NT2/D1 (cell line): ENCODE measurements at regions not wholly inside any gene's neighbourhood (a gene's known extent, or its start where the extent isn't known, plus 50 kb on each side); places are given as distances from the start of the nearest gene placed in this dataset.
"Not testable (repeated sequence)": the region's sequence is repeated elsewhere in the genome, so short reads cannot be mapped to it uniquely, and the experiment has no call there.

Source experiments
- DNase-seq: peaks from one replicate; pipeline ENCODE4 v3.0.0-alpha.2; 2011; ENCODE audit warnings: low read depth, low spot score
- H3K27me3 ChIP-seq: 2 replicates; pipeline ENCODE4 v1.6.0; 2011; ENCODE audit warnings: mild to moderate bottlenecking; ENCODE audit not compliant: insufficient read length, insufficient read depth
- H3K36me3 ChIP-seq: 2 replicates; pipeline ENCODE4 v1.6.1; 2011; ENCODE audit warnings: mild to moderate bottlenecking, low read length, mixed read lengths; ENCODE audit not compliant: insufficient read depth, insufficient read length
- H3K4me1 ChIP-seq: 2 replicates; pipeline ENCODE4 v1.5.1; 2011; ENCODE audit not compliant: insufficient read depth, insufficient read length
- H3K4me3 ChIP-seq: 2 replicates; pipeline ENCODE4 v1.5.1; 2011; ENCODE audit warnings: low read depth; ENCODE audit not compliant: insufficient read length
- H3K9ac ChIP-seq: 2 replicates; pipeline ENCODE4 v1.6.0; 2011; ENCODE audit warnings: low read depth; ENCODE audit not compliant: insufficient read length
- H3K9me3 ChIP-seq: 2 replicates; pipeline ENCODE4 v1.5.1; 2011; ENCODE audit warnings: mild to moderate bottlenecking, low read length; ENCODE audit not compliant: insufficient read depth
- SUZ12 ChIP-seq: IDR thresholded peaks from 2 replicates; pipeline ENCODE4 v1.6.1; 2011; ENCODE audit not compliant: insufficient read length, insufficient read depth; ENCODE audit errors: extremely low read depth
- YY1 ChIP-seq: IDR thresholded peaks from 2 replicates; pipeline ENCODE4 v1.6.1; 2011; ENCODE audit not compliant: insufficient read length, insufficient read depth
- ZNF274 ChIP-seq: IDR thresholded peaks from 2 replicates; pipeline ENCODE4 v1.6.1; 2011; ENCODE audit warnings: mild to moderate bottlenecking, low read depth, low read length

- no peaks in the 10 kb centered on the region for H3K36me3 ChIP-seq
- no peak overlapping the region for H3K4me3 ChIP-seq
- TF ChIP-seq YY1 (no peak), ZNF274 (no peak), SUZ12 (no peak)
- no peaks in the 10 kb centered on the region for H3K4me1 ChIP-seq
- H3K9ac ChIP-seq, result no peak overlapping the region
- no peaks in the 10 kb centered on the region for H3K27me3 ChIP-seq
- no peak for DNase-seq
- H3K9me3 ChIP-seq, result no peaks in the 10 kb centered on the region
These were observed 60.4 kb upstream of the PDHA2 start for GRCh38 chr4:95779447-95779846.

DNA sequence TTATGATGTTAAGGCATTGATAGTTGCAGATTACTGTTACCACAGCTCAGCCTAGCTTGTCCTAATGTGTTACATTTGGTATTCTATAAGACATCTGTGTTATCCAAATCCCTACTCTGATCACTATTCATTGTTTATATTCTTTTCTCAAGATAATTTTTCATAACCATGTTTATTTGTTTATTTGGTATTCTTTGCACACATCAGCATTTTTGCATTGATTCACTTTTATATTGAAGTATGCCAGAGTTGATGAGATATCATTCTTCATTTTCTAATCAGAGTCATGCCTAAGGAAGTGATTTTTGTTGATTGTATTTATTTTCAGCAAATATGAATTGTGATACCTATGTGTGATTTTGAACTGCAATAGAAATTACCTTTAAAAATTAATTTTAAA is 61.2 kb upstream of the PDHA2 start:
- H3K4me3 ChIP-seq, result no peak overlapping the region

DNA sequence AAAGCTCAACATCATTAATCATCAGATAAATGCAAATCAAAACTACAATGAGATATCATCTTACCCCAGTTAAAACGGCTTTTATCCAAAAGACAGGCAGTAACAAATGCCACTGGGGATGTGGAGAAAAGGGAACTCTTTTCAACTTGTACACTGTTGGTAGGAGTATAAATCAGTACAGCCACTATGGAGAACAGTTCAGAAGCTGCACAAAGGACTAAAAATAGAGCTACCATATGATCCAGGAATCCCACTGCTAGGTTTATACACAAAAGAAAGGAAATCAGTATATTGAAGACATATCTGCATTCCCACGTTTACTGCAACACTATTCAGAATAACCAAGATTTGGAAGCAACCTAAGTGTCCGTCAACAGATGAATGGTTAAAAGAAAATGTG is 69.3 kb upstream of the PDHA2 start:
- not testable (repeated sequence) for H3K9ac ChIP-seq

More for the DNA sequence above, 61.2 kb upstream of the PDHA2 start:
- no peak for DNase-seq
- no peaks in the 10 kb centered on the region for H3K36me3 ChIP-seq
- H3K9ac ChIP-seq, result no peak overlapping the region
- no peaks in the 10 kb centered on the region for H3K27me3 ChIP-seq
- no peak for TF ChIP-seq SUZ12
- no peak for TF ChIP-seq ZNF274
- TF ChIP-seq YY1, result no peak
- H3K4me1 ChIP-seq, result no peaks in the 10 kb centered on the region
- no peaks in the 10 kb centered on the region for H3K9me3 ChIP-seq

GRCh38 chr4:95764961-95765360 is 74.9 kb upstream of the PDHA2 start:
- H3K9ac ChIP-seq, result no peak overlapping the region
- no peak overlapping the region for H3K4me3 ChIP-seq
- TF ChIP-seq ZNF274 (no peak), SUZ12 (no peak), YY1 (no peak)
- no peak for DNase-seq
- H3K4me1 ChIP-seq, result no peaks in the 10 kb centered on the region
- no peaks in the 10 kb centered on the region for H3K27me3 ChIP-seq
- no peaks in the 10 kb centered on the region for H3K36me3 ChIP-seq
- no peaks in the 10 kb centered on the region for H3K9me3 ChIP-seq

More for the DNA sequence above, 69.3 kb upstream of the PDHA2 start:
- not testable (repeated sequence) for H3K4me3 ChIP-seq, H3K9me3 ChIP-seq, H3K36me3 ChIP-seq, H3K27me3 ChIP-seq, DNase-seq, H3K4me1 ChIP-seq

- no peak for DNase-seq
- no peak overlapping the region for H3K4me3 ChIP-seq
- H3K9me3 ChIP-seq, result no peaks in the 10 kb centered on the region
- no peak overlapping the region for H3K9ac ChIP-seq
- TF ChIP-seq SUZ12 (no peak), ZNF274 (no peak), YY1 (no peak)
- H3K36me3 ChIP-seq, result no peaks in the 10 kb centered on the region
- H3K4me1 ChIP-seq, result no peaks in the 10 kb centered on the region
- no peaks in the 10 kb centered on the region for H3K27me3 ChIP-seq
These were observed 78.0 kb upstream of the PDHA2 start for GRCh38 chr4:95761871-95762270.

- Histone ChIP-seq H3K27me3 (no peaks in the 10 kb centered on the region), H3K36me3 (no peaks in the 10 kb centered on the region), H3K4me3 (no peak overlapping the region), H3K9me3 (no peaks in the 10 kb centered on the region), H3K4me1 (no peaks in the 10 kb centered on the region), H3K9ac (no peak overlapping the region)
- TF ChIP-seq ZNF274 (no peak), YY1 (no peak)
- DNase-seq, result no peak
These were observed 78.5 kb upstream of the PDHA2 start for GRCh38 chr4:95761426-95761825.

GRCh38 chr4:95760646-95761045 is 79.2 kb upstream of the PDHA2 start:
- H3K9me3 ChIP-seq, DNase-seq, H3K27me3 ChIP-seq, H3K4me3 ChIP-seq, H3K4me1 ChIP-seq, H3K36me3 ChIP-seq, H3K9ac ChIP-seq: not testable (repeated sequence)

DNA sequence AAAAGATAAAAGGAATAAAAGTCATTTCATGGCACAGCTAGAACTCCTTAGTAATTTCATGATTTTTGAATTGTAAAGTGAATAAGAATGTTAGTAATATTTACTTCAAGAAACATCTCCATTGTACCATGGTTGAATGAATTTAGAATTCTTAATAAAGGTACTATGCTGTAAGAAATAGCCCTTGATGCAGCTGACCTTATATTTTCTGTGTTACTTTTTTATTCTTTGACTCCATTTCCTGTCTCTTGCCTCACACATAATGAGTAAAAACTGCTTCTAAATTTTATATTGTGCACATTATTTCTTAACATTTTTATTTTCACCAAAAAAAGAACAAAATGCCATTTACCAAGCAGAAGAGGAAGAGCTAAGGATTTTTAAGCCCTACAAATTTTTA is 81.9 kb upstream of the PDHA2 start:
- Histone ChIP-seq H3K4me1 (no peaks in the 10 kb centered on the region), H3K9me3 (no peaks in the 10 kb centered on the region), H3K36me3 (no peaks in the 10 kb centered on the region), H3K9ac (no peak overlapping the region), H3K4me3 (no peak overlapping the region), H3K27me3 (no peaks in the 10 kb centered on the region)
- no peak for DNase-seq
- no peak for TF ChIP-seq ZNF274
- TF ChIP-seq SUZ12, result no peak
- no peak for TF ChIP-seq YY1
